Activated naive CD4-positive, alpha-beta T cell treated with anti-CD3 and anti-CD28 coated beads, Interleukin-2, amount 50 U/mL, for 16 hours (primary cell): ENCODE measurements at regions not wholly inside any gene's neighbourhood (a gene's known extent, or its start where the extent isn't known, plus 50 kb on each side); places are given as distances from the start of the nearest gene placed in this dataset.

Source experiments
- DNase-seq: peaks from one replicate; pipeline ENCODE4 v3.0.0-alpha.2; 2020

DNA sequence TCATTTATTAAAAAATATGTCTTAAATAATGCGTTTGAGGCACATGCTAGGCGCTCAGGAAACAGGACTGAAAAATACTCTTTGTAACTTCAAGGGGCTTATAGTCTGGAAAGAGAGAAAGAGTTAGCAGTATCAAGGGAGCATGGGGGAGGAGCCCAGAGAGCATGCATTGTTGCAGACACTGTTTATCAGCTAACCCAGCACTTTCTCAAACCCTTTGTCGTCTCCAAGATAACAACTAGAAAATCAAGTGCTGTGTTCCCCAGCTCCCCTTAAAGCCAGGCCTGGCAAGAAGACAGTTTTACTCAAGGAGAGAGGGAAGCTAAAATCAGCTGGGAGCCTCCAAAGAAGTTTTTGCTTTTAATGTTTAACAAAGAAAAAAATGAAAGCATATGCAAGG, 98.4 kb downstream of the PERP start:
- DNase-seq, result no peak

DNA sequence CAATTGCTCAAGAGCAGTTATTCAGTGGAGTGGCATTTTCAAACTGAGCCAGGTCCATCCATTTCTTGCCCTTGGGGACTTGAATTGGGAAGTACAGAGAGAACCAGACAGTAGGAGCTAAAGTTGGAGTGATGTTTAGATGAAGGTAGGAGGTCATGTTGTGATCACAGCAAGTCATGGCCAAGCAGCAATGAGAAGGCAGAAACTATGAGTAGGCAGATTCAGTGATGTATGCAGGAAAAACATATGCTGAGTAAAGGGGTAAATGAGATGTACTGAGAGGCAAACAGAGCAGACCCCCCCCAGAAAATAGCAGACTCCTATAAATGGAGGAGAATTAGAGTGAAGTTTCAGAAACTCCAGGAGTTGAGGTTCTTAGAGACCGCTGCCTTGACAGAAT, 95.8 kb downstream of the PERP start:
- DNase-seq, result no peak

DNA sequence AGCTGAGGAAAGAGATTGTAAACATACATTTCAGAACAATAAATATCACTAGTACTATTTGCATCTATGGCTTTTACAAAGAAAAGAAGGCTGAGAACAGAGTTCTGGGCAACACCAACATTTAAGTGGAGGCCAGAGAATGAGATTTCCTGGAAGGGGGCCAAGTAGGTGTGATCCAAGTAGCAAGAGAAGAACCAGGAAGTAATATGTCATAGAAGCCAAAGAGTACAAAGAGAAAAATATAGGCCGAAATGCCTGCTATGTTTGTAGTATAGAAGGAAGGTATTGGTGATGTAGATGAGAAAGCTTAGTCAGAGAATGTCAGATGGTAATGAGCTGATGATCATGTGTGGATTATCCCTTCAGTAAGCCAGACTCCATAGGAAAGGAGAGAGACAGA, 94.5 kb downstream of the PERP start:
- no peak for DNase-seq

DNA sequence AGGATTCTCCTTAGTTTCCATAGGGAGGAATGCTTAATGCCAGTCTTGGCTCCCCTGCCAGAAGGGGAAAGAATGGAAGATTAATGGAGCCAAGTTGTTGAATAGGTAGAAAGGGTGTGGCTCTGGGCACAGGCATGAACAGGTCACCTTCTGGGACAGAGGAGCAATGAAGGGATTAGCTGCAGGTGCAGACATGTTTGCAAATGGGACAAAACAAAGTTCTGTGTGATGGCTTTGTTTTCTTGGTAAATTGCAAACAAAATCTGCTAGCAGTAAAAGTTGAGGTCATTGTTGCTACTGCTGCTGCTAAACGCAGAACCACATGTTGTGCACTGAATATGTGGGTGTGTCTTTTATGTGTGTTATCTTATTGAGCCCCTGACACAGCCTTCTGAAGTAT, 93.3 kb downstream of the PERP start:
- no peak for DNase-seq

DNA sequence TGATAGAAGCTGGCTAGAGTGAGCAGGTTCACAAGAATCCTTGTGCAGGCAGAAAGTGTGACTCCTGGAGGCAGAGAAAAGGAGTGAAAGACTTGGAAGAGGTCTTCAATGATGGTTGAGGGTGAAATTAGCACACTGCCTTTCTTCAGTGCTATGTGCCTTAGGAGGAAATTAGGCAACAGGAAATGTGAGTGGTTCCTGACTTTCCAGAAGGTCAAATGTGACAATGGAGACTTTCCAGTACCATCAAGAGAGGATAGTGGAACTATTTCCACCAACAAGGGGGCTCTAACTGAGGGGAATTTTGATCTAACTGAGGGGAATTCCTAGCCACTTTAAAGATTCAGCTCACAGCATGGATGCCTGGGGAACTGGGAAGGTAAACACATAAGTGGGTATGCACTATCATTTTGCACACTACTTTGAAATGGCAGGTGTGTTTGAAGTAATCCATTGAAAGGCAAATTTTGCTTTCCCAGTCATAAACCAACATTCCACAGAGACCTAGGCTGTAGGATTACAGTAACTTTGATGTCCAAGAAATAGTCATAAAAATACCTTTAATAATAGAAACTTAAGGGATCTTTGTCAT, 90.0 kb downstream of the PERP start:
- DNase-seq, result no peak

DNA sequence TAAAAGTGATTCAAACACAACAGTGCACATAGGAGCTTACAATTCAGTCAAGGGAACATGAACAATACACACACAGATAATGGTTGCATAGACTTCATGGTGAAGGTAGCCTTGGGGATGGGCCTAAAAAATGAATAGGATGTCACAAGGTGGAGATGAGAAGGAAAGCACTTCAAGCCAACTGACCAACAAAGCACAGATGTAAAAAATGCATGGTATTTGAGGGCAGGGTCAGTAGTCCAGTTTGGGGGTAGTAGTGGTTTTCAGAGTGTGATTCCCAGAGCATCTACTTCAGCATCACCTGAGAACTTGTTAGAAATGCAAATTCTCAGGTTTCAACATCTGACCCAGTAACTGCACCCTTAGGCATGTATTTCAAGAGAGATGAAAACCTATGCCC, 88.9 kb downstream of the PERP start:
- no peak for DNase-seq

DNA sequence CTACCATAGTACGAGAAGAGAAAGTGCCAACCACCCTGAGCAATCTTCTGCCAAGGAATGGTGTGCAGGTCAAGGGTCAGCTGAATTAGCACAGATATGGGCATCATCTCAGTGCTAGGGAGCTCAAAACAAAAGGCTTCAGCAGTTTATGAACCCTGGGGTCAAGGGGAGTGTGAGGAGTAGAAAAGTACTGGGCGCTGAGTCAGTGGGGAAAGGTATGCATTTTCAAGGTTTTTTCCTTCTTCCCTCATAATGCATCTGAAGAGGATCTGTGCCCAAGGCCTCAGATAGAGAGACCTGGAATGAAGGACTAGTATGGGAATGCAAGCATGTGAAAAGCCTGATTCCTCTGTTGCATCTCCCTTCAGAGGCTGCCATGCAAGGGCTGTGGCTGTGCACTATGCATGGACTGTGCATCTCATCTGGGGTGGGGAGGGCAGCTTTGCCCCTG, 81.7 kb downstream of the PERP start:
- no peak for DNase-seq

DNA sequence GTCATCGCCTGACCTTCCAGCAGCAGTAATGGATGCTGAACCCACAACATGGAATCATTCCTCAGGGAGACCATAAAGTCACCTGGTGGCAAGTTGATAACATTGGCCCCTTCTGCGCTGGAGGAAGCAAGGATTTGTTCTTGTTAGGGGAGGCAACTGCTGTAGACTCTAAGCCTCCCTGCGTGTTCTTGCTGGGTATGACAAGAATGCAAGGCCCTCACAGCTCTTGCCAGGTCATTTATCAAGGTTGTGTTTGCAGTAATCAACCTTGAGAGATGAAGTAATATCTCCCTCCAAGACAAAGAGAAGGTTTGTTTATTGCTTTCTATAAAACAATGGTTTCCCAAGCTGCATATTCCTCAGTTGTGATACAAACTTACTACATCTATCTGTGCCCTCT, 80.9 kb downstream of the PERP start:
- no peak for DNase-seq

DNA sequence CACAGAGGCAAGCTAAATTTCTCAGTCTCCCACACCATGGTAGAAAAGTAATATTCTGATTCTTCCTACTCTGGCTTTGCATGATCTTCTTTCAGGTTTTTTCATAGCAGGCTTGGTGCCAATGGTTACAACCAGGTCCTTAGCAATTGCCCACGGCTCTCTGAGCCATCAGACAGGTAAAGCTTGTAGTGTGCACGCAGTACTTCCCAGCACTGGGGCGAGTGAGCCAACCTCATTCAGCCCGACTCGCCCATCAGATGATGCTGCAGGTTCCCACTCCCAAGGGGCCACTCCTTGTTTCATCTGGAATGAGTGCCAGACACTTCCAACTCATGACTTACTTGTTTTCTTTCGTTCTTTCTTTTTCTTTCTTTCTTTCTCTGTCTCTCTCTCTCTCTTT, 78.3 kb downstream of the PERP start:
- no peak for DNase-seq

DNA sequence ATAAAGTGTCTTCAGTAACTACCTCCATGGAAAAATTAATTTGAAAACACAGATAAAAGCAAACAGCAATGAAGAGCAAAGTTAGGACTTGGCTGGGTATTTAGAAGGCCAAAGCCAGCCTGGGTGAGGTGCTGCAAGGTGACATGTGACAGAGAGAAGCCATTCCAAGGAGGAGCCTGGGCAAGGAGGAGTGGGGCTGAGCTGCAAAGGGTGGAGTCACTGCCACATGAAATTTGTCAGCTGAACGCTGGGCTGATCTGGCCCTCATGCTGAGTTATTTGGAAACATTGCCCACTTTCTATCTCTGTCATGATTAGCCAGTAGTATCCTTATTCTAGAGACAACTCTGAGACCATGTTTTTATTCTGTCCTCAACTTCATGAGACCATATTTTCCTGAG, 76.3 kb downstream of the PERP start:
- no peak for DNase-seq

DNA sequence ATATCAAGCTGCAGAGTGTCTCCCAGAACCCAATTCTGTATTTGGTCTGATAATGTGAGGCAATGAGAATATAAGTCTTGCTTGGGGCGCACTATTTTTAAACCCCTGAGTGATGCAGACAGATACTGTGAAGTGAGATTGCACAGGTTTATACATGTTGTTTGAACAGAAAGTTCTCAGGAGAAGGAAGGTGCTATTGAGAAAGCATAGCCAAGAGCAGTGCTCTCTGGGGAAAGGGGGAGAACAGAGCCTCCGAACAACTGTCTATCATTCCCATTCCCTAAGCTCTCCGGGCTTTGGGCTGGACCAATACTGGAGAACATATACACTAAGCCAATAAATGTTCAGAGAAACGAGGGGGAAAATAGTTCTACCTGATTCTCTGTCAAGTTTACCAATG, 75.8 kb downstream of the PERP start:
- DNase-seq, result no peak

DNA sequence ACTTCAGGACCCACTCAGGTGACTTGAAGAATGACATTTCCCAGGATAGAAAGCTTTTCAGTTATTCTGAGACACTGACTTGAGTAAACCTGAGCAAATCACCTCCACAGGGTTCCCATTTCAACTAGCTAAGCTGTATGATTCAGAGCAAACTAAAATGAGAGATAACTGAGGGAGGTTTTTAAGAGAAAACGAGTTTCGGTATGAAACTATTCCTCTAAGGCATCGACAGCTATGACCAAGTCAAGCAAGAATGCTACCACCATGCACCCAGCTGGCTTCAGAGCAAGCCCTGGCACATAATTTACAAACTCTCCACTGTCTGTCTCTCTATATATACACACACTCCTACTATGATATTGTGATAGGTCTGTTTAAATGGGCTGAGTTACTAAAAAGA, 75.4 kb downstream of the PERP start:
- no peak for DNase-seq

DNA sequence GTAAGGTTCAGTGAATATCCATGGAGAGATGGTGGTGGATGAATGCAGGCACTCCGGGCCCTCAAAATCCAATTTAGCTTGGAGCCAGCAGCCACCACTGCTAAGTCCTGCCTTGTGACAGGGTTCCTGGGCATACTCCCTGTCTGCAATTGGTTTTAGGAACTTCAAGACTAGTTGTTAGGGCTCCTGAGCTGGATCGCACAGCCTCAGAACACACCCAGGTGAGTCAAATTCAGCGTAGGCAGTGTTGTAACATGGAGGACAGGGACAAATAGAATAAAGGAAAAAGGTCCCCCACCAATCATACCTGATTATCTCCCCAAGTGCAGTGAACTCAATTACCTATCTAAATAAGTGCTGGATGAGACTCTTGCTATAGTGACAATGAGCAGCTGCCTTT, 74.6 kb downstream of the PERP start:
- DNase-seq, result no peak

DNA sequence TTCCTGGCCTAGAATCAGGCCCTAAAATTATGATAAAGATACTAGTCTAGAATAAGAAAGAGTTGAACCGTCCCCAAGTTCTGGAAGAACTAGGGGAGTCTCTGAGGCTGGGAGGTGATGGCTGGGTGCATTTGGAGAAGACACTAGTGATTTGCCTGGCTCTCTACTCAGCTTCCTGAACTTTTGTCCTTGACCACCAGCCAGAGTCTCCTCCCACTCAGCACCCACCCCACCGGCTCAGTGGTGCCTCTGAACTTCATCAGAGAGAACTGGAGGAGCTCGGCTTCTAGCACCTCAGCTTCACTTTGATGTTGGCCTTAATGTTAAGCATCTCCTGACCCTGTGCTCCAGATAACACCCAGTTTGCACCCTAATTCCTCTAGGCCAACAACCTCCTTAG, 73.0 kb downstream of the PERP start:
- no peak for DNase-seq

DNA sequence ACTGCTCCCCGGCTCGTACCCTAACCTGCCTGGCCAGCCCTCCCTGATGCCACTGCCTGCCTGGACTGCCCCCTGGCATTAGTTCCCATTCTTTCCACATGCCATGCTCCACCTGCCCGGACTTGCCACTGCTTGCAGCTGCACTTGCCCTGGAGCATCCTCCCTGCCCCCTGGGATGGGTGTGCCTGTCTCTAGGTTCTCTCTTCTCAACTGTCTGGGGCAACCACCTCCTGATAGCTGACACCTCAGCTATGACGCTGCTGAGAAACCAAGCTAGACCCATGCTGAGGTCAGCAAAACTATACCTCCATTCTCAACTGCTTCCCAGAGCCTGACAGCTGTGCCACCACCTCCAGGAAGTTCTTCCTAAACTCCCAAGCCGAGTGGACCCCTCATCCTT, 72.1 kb downstream of the PERP start:
- DNase-seq, result no peak

DNA sequence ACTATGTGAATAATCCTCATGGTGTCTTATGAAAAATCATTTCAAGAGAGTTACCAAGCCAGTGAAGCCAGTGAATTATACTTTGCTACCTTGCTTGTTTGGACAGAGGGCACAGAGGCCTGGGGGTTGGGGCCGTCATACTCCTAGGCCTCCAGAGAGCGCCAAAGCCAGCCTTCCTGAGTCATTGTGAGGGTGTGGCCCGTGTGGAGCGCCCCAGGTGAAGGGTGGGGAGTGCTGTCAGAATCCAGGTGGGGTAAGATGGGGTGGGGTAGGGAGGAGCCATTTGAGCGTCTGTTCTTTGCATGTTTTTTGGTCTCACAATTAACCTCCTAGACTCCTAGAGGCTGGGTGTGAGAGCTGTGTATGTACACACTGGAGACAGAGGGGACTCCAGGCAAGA, 71.1 kb downstream of the PERP start:
- DNase-seq, result no peak

DNA sequence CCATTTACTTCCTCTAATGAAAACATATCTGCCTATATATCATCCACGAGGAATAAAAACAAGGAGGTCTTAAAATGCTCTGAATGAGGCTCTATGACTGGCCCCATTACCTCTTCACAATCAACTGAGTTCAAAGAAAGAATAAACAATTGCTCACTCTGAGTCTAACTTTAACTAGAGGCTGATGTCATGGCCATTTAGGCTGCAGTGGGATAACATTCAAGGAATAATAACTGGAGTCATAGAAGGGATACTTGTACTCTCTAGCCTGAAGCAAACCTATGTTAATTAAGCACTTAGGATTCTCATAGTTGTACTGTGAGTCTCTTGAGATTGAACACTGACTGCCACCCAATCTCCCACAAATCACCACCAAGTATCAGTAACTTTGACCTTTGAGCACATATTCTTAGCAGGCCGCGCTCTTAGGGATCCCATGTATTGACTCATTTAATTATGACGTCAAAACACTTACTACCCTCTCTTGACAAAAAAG, 70.2 kb downstream of the PERP start:
- no peak for DNase-seq

DNA sequence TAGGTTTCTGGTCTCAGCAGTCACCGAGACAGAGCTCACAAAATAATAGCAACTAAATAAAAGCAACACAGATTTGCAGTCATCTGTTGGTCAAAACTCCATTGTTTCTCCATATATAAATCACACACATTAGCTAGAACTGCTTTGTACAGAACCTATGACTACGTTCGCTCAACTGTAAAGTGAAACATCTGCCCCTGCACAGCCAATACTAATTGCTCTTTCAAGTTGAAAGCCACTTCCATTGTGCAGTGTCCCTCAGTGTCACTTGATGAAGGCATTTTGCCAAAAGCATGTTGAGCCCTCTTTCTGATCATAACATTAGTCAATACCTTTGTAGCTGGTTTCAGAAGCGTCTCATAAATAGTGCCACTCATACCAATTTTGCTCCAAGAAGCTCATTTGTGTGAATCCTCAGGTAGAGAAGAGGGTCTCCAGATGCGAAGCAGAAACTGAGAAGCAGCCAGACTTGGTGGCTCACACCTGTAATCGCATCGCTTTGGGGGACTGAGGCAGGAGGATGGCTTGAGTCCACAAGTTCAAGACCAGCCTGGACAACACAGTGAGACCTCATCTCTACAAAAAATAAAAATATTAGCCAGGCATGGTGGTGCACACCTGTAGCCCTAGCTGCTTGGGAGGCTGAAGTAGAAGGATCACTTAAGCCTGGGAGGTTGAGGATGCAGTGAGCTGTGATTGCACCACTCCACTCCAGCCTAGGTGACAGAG, 68.9 kb downstream of the PERP start:
- no peak for DNase-seq
